ENCODE measurements at regions not wholly inside any gene's neighbourhood (a gene's known extent, or its start where the extent isn't known, plus 50 kb on each side); places are given as distances from the start of the nearest gene placed in this dataset.
"Not testable (repeated sequence)": the region's sequence is repeated elsewhere in the genome, so short reads cannot be mapped to it uniquely, and the experiment has no call there.

DNA sequence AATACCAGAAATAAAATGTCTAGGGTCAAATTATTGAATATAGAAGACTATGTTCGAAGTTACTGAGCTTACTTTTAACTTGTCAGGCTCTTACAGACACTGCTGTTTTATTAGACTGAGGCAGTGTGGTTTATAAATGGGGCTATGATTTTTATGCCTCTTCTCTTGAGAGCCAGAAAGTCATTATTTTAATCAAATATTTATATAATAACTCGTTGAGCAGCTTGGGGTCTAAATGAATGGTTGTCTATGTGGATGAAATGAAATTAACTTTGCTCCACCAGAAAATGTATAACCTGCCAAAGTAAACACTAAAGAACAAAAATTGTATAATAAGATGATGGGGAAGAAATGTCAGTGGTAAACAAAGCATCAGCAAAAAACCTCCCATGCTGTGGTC lies 175.6 kb upstream of the THSD7A start:
- DNase-seq = no peak

DNA sequence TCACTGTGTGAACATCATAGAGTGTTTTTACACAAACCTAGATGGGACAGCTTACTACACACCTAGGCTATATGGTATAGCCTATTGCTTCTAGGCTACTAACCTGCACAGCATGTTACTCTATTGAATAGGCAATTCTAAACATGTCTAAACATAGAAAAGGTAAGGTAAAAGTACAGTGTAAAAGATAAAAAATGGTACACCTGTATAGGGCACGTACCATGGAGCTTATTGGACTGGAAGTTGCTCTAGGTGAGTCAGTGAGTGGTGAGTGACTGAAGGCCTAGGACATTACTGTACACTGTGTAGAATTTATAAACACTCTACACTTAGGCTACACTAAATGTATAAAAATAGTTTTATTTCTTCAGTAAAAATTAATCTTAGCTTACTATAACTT lies 182.0 kb upstream of the THSD7A start:
- no peak for DNase-seq

DNA sequence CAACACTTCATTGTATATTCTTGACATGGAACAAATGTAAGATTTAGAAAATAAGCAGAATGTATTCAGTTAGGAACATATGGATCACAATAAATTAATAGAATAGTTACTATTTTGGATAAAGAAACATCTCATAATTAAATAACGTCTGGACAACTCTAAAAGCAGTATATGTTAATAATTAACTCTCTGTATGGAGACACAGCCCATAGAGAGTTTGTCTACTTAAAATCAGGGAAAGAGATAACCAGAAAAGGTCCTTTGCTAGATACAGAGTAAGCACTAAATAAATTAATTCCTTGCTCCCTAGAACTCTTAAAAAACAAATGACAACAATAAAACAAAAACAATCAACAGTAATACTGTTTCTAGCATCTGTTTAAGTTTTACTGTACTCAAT lies 184.4 kb upstream of the THSD7A start:
- no peak for DNase-seq

DNA sequence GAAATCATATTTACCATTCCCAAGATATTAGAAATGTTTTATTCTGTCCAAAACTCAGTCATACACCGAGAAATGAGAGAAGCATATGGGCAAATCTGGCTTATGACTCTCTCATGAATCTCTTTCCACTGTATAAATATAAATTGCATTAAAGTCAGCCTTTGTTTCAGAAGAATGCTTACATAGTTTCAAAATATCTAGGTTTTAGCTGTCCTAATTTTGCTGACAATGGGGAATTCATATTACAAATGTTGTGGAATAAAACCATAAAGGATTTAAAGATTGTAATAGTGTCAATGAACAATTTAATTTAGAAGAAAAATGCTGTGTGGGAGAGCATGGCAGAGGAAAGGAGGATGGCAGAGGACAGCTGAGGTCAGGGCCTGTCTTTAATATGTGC lies 185.0 kb upstream of the THSD7A start:
- DNase-seq = no peak

DNA sequence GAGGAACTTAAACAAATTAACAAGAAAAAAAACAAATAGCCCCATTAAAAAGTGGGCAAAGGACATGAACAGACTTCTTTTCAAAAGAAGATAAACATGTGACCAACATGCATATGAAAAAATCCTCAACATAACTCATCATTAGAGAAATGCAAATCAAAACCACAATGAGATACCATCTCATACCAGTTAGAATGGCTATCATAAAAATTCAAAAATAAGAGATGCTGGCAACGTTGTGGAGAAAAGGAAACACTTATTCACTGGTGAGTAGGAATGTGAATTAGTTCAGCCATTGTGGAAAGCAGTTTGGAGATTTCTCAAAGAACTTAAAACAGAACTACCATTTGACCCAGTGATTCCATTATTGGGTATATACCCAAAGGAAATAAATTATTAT lies 189.1 kb upstream of the TMEM106B start:
- DNase-seq = not testable (repeated sequence)

DNA sequence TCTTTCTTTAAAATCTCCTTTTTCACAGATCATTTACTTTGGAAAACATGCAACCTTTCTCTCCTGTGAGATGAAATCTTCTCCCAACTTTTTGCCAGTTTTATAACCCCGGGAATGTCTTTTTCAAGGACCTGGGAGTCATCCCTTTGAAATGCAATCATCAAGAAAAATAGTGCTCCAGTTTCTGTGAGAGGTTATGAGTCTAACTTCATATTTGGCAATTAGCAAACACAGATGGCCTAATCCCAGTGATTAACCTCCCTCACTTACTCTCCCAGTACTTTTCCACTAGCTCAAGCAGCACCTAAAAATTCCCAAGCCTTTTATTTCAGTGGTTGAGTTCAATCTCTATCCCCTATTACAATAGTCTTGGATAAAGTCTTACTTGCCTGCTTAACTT lies 185.8 kb upstream of the TMEM106B start:
- DNase-seq = no peak

DNA sequence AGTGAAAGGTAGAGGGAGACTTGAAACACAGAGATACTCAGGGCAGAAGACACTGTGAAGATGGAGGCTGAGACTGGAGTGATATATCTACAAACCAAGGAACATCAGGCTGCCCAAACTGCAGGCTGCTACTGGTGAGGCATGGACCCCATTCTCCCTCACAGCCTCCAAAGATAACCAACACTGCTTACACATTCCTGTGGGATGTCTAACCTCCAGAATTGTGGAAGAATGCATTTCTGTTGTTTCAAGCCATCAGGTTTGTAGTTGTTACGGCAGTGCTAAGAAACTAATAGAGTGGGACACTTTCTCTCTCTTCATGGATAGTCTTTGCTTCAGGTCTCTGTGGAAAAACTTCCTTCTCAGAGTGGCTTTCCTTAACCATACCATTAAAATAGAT lies 182.6 kb upstream of the TMEM106B start:
- DNase-seq = no peak

DNA sequence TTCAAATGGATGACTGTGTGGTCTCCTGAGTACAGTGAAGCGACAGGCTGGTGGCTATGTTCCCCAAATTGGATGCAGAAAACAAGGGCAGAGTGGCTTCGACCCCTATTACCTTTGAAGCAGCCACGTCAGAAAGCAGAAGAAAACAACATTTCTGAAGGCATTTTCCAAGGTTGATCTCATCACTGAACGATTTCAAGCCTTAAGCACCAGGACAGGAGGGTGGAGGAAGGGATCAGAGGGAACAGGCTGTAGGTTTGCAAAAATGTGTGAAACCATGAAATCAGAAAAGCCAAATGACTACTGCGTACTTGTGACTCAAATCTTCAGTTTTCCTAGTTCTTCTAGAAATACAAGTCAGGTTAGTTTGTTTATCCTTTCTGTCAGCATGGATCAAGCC lies 181.0 kb upstream of the TMEM106B start:
- DNase-seq = no peak

DNA sequence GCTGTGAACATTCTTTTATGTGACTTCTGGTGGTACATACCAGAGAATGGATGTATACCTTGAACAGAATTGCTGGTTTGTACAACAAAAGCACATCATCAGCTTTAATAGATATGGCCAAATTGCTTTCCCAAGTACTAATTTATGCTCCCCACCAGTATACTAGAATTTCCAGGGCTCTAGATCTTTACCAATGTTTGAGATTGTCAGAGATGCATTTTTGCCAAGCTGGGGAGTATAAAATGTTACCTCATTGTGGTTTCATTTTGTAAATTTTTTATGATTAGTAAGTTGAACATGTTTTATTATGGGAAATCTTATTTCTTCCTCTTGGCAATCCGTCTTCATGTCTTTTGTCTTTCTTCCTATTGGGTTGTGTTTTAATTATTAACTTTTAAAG lies 179.9 kb upstream of the TMEM106B start:
- DNase-seq = no peak

DNA sequence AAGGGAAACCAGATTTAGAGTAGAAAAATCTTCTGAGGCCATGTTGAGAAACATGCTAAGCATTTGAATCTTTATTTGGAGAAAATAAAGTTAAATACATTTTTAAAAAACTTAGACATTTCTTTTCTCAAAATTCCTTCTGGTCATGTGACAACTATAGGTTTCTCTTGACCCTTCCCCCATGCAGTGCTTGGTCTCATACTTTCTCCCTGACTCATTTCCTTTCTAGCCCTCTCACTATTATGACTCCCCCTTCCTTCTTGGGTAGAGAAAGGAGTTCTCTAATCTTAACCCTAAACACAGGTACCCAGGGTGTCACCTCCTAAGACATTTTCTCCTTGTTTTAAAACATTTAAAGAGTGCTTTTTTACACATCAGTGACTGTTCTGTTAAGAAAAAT lies 179.5 kb upstream of the TMEM106B start:
- DNase-seq = no peak

DNA sequence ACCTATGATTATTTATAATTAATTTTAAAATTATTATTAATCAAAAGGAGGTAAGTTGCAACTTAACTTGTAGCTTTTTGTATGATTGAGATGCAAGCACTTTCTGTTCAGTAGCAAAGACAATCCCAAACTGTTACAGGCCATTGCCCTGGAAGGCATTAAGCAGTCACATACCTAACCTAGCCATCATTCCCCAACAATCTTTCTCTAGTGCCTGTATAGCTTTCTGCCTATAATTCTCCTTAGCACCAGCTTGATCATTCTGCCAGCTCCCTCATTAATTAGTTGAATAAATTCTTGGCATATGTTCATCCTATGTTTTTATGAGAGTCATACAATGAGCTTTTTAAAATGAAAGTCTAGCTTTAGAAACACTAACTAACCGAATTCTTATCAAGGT lies 178.9 kb upstream of the TMEM106B start:
- no peak for DNase-seq

DNA sequence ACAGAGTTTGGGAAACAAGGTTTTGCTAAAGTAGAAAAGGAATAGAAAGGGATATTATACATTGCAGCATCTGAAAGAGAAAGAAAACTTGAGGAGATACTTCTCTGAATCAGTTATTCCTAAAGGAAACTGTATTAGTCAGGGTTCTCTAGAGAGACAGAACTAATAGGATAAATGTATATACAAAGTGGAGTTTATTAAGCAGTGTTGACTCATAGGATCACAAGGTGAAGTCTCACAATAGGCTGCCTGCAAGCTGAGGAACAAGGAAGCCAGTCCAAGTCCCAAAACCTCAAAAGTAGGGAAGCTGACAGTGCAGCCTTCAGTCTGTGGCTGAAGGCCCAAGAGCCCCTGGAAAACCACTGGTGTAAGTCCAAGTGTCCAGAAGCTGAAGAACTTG lies 167.6 kb upstream of the TMEM106B start:
- DNase-seq = not testable (repeated sequence)

DNA sequence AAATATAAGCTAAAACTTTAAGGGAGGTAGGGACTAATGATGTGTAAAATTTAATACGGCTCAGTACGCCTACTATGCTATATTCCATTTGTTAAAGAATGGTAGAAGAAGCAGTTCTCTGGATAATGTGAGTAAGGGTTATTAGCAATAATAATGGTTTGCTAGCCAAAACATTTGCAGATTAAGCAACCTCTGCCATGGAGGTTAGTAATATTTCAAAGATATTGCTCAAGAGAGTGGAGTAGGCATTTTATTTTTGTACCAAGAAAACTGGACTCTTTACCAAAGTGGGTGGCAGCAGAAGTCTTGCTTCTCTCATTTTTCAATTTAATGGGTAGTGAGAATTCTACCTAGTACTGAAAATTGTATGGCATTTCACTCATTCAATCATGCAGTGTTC lies 158.9 kb upstream of the TMEM106B start:
- no peak for DNase-seq

DNA sequence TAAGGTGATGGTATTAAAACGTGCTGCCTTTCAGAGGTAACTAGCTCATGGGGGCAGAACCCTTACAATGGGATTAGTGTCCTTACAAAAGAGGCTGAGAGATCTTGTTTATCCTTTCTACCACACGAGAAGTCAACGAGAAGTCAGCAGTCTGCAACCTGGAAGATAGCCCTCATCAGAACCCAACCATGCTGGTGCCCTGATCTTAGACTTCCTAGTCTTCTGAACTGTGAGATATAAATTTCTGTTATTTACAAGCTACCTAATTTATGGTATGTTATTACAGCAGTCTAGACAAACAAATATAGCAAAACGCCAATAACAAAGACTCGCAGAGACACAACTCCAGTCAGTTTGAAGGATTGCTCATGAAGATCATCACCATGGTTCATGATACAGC lies 157.5 kb upstream of the TMEM106B start:
- no peak for DNase-seq

DNA sequence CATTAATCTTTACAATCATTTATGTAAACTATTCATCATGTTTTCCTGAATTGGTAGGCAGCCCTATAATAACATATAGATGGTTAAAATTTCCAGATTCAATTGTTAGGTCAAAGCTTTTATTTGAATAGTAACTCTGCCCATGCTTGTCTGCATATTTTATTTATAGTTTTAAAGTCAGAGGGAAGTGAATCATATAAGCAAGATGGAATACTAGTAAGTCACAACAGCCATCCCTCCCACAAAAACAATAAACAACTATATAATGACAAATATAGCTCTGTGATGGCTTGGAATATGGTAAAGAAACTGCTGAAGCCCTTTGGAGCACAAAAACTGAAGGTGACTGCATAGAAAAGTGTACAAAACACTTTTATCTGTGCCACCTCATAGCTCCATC lies 156.3 kb upstream of the TMEM106B start:
- no peak for DNase-seq

DNA sequence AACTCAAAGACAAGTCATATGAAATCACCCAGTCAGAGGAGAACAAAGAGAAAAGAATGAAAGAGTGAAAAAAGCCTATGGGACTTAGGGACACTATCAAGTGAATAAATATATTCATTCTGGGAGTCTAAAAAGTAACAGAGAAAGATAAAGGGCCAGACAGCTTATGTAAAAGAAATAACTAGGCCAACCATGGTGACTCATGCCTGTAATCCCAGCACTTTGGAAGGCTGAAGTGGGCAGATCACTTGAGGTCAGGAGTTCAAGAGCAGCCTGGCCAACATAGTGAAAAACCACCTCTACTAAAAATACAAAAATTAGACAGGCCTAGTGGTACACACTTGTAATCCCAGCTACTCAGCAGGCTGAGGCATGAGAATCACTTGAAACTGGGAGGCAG lies 154.7 kb upstream of the TMEM106B start:
- no peak for DNase-seq

DNA sequence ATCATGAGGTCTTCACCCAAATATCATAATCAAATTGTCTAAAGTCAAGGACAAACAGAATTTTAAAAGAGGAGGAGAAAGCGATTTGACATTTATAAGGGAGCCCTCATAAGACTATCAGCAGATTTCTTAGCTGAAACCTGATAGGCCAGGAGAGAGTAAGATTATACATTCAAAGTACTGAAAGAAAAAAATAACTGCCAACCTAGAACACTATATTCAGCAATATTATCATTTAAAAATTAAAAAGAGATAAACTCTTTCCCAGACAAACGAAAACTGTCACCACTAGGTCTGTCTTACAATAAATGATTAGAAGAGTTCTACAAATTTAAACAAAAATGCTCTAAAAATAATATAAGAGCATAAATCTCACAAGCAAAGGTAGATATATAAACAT lies 154.1 kb upstream of the TMEM106B start:
- DNase-seq = no peak

DNA sequence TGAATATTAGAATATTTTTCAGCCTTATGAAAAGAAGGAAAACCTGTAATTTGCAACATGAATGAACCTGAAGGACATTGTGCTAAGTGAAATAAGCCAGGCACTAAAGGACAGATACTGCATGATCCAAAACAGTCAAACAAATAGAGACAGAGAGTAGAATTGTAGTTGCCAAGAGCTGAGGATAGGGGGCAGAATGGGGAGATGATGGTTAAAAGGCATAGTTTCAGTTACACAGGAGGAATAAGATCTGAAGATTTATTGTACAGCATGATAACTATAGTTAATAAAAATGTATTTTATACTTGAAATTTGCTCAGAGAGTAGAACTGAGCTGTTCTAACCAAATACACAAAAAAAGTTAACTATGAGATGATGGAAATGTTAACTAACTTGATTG lies 149.0 kb upstream of the TMEM106B start:
- DNase-seq = no peak

DNA sequence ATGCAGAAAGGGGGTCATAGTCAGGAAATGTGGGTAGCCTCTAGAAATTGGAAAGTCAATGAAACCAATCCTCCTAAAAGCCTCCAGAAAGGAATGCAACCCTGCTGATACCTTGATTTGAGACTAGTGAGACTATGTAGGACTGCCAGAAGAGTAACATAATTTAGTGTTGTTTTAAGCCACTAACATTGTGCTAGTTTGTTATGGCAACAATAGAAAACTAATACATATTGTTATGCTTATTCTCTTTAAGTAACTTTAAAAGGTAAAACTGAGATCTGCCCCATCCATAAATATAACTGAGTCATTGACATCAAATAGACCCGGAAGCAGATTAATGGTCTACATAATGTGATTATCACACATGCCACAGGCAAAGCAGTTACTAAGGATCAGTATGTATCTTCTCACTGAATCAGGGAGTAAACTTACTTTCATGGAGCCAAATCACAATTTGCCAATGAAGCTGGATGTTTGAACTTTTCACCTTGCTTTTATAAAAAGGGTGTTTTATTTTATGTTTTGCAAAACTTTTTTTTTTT lies 146.4 kb upstream of the TMEM106B start:
- no peak for DNase-seq

DNA sequence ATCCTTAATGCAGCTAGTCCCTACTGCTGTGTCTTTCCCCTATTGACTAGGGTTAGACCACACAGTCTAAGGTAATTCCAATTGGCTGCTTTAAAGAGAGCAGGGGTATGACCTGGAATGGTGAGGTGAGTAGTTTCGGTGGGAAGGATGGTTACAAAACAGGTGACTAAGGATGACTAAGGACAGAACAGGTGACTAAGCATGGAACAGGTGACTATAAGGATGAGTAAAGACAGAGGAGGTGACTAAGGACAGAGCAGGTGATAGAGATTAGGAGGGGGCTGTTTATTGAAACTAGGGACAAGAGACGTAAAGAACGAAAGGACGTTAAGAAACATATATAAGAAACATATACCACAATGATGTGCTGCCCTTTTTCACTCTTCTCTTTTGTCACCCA lies 145.1 kb upstream of the TMEM106B start:
- no peak for DNase-seq

DNA sequence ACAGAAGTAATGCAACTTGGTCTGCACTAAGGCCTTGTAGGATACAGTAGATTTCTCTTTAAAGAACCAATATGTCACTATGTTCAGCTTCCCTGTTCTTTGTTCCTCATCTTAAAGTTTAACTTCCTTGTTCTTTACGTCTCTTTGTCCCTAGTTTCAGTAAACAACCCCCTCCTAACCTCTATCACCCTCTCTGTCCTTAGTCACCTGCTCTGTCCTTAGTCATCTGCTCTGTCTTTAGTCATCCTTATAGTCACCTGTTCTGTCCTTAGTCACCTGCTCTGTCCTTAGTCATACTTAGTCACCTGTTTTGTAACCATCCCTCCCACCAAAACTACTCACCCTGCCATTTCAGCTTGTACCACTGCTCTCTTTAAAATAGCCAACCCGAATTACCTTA lies 144.6 kb upstream of the TMEM106B start:
- no peak for DNase-seq

DNA sequence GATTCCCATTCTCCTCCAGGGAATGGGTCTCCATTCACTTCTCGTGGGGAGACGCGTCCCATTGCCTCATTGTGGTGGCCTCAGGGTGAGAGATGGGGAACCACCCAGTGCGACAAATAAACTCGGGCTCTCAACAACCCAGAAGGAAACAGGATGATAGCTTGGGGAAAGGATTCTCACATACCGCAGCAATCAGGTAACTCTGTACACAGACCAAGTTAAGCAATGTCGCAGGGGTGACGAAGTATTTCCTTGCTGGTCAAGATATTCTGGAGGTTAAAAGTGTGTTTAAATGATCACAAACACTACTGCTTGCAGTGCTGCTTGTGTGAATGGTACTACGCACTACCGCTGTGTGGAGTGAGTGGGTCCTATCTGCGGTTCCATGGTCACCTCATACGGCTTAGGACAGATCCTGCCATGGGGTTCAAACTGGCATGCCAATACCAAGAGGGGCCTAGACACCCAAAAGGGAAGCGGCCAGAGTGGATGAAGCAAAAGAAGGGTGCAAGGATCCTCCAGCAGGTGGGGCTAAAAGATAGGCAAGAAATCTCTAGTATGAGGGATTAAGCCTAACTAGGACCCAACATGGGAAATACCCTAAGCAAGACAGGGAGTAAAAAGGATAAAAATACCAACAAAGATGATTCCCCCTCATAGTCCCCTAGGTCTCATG lies 143.8 kb upstream of the TMEM106B start:
- DNase-seq = peak; percentile 53

DNA sequence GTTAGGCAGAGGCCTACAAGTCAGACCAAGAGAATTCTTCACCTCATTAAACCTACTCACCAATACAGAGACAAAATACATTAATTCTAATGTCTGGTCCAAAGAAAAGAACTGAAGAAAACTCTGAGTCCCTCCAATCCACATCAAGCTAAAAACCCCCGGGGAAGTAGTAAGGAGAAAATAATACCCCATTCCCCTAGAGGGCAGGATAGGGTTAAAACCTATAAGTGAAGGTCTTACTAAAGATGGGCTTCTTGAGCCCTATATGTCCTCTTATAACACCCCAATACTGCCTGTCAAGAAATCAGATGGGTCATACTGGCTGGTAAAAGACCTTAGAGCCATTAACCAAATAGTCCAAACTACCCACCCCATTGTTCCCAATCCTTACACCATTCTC lies 141.3 kb upstream of the TMEM106B start:
- DNase-seq = no peak

DNA sequence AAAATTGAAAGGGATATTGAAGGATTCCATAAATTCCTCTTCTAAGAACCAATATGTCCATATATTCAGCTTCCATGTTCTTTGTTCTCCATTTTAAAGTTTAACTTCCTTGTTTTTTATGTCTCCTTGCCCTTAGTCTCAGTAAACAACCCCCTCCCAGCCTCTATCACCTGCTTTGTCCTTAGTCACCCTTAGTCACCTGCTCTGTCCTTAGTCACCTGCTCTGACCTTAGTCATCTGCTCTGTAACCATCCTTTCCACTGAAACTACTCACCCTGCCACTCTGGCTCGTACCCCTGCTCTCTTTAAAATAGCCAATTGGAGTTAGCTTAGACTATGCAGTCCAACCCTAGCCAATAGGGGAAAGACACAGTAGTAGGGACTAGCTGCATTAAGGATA lies 136.2 kb upstream of the TMEM106B start:
- DNase-seq = no peak

DNA sequence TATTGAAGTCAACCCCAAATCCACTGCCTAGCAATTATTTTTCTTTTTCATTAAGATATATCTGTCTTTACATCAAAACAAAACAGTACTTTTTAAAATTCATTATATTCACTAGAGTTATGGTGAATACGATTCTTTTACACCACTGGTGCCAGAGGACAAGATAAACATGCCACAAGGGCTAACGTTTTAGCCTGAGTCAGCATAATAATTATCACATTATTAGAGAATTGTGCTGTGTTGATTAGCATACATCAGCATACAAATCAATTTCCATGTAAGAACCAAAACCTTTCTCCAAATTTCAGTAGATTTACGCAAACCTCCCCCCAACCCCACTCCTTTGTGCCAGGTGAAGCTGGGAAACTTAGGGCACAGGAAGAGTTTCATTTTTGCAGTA lies 131.1 kb upstream of the TMEM106B start:
- DNase-seq = no peak

DNA sequence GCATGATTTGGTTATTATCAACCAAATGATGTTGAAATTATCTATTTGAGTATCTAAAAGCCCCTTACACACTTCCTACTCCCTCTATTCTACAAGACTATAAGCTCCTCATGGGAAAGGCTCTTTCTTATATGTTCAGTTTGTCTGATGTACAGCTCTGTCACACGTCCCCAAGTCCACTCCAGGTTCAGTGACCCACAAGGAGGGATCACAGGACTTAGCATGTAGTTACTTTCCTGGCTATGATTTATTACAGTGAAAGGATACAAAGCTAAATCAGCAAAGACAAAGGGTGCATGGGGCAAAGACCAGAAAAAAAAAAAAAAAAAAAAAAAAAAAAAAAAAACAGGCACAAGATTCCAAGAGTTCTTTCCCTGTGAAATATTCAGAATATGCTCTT lies 125.6 kb upstream of the TMEM106B start:
- no peak for DNase-seq
